ENCODE measurements at regions not wholly inside any gene's neighbourhood (a gene's known extent, or its start where the extent isn't known, plus 50 kb on each side); places are given as distances from the start of the nearest gene placed in this dataset.

GRCh38 chr2:102967451-102967850, 205.6 kb downstream of the TMEM182 start:
- Histone ChIP-seq H3K27ac (ENCODE audit: low read length) (no peak overlapping the region), H3K9me3 (ENCODE audit: low read length) (no peaks in the 10 kb centered on the region), H3K27me3 (ENCODE audit: insufficient read depth, low read depth, low read length) (no peaks in the 10 kb centered on the region), H3K36me3 (ENCODE audit: insufficient read depth, low read length) (no peaks in the 10 kb centered on the region), H2AFZ (ENCODE audit: low read depth, low read length) (no peak overlapping the region), H4K20me1 (ENCODE audit: insufficient read depth) (no peaks in the 10 kb centered on the region), H3K79me2 (replicated peaks; ENCODE audit: insufficient read depth, low read length) (no peaks in the 10 kb centered on the region), H3K9ac (ENCODE audit: low read length) (no peak overlapping the region), H3K9me2 (ENCODE audit: insufficient read depth, low read length) (no peaks in the 10 kb centered on the region), H3K4me2 (ENCODE audit: low read length) (no peak overlapping the region), H3F3A (ENCODE audit: insufficient read depth, low read length, poor library complexity, severe bottlenecking) (no peaks in the 10 kb centered on the region), H3K4me3 (ENCODE audit: low read length) (no peak overlapping the region)
- TF ChIP-seq SMC3 (conservative IDR thresholded peaks at IDR 0.05; ENCODE audit: poor library complexity): no peak
- TF ChIP-seq EP300 (conservative IDR thresholded peaks at IDR 0.05; ENCODE audit: poor library complexity, severe bottlenecking): no peak
- TF ChIP-seq CTCF (IDR thresholded peaks at IDR 0.05; ENCODE audit: poor library complexity, severe bottlenecking): no peak

DNA sequence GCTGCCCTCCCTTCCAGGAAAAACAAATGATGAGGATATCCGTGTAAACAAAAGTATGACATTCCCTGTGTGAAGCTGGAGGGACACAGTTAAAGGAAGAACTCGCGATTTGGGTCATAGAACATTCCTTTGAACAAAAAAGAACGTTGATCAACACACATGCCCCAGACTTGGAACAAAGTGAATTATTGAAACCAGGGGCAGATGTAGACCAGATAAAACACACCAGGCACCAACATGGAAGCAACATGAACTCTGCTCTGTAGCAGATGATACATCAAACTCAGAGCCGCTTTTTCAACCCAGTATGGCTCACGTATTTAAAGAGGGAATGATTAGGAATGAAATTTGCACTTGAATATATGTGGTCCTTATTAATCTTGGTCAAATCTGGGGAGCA, 206.5 kb downstream of the TMEM182 start:
- Histone ChIP-seq H3K27ac (ENCODE audit: low read length) (no peak overlapping the region), H4K20me1 (ENCODE audit: insufficient read depth) (no peaks in the 10 kb centered on the region), H3K9me2 (ENCODE audit: insufficient read depth, low read length) (no peaks in the 10 kb centered on the region), H3K4me2 (ENCODE audit: low read length) (no peak overlapping the region), H3F3A (ENCODE audit: insufficient read depth, low read length, poor library complexity, severe bottlenecking) (no peaks in the 10 kb centered on the region), H3K79me2 (replicated peaks; ENCODE audit: insufficient read depth, low read length) (no peaks in the 10 kb centered on the region), H3K36me3 (ENCODE audit: insufficient read depth, low read length) (no peaks in the 10 kb centered on the region), H3K9ac (ENCODE audit: low read length) (no peak overlapping the region), H3K4me3 (ENCODE audit: low read length) (no peak overlapping the region), H3K27me3 (ENCODE audit: insufficient read depth, low read depth, low read length) (no peaks in the 10 kb centered on the region), H2AFZ (ENCODE audit: low read depth, low read length) (no peak overlapping the region), H3K9me3 (ENCODE audit: low read length) (no peaks in the 10 kb centered on the region)
- TF ChIP-seq SMC3 (conservative IDR thresholded peaks at IDR 0.05; ENCODE audit: poor library complexity) (no peak), EP300 (conservative IDR thresholded peaks at IDR 0.05; ENCODE audit: poor library complexity, severe bottlenecking) (no peak), POLR2AphosphoS5 (IDR thresholded peaks at IDR 0.05) (no peak), REST (IDR thresholded peaks at IDR 0.05; ENCODE audit: borderline replicate concordance) (no peak), MXI1 (conservative IDR thresholded peaks at IDR 0.05; ENCODE audit: poor library complexity, severe bottlenecking) (no peak), TAF1 (IDR thresholded peaks at IDR 0.05; ENCODE audit: low read depth) (no peak), EZH2 (IDR thresholded peaks at IDR 0.05; ENCODE audit: borderline replicate concordance, insufficient read depth, low read length, poor library complexity, severe bottlenecking) (no peak), CTCF (IDR thresholded peaks at IDR 0.05; ENCODE audit: poor library complexity, severe bottlenecking) (no peak), RAD21 (conservative IDR thresholded peaks at IDR 0.05) (no peak)

All from neural cell (in vitro differentiated cells).